ENCODE measurements at regions not wholly inside any gene's neighbourhood (a gene's known extent, or its start where the extent isn't known, plus 50 kb on each side); places are given as distances from the start of the nearest gene placed in this dataset.

DNA sequence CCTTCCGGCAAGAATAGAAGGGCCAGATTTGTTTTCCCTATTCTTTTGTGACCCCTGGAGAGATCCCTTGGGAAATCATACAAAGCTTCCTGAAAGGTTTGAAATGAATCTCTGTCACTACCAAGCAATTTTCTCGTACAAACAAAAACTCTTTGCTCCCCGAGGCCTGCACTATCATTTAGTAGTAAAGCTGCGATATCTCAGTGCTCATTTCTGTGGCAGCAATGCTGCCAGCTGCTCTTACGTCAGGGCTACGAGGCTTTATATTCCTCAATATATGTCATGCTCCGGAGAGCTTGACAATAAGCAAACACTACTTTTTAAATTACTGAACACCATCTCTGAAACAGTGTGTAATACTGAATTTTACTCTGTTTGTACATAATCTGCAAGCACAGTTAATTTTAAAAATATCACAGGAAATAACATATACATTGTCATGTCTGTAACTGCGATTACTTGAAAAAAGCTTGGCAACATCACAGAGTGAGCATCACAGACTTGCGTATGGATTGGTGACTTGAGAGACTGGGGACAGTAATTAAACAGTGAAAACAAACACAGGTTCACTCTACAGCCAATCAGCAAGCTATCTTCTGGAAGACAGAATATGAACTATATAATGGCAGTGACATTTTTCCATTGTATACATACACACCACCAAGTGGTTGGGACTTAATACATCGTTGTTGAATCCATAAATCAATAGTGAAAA is 403.3 kb upstream of the NETO1 start:
- Histone ChIP-seq H3K27me3 (ENCODE audit: control insufficient read depth in 1 of 2, insufficient read depth in 2 of 2, low read length in 1 of 2) (no peaks in the 10 kb centered on the region), H3K4me3 (ENCODE audit: low read length in 2 of 2) (no peak overlapping the region), H3K9me3 (ENCODE audit: control insufficient read depth, low read length) (no peaks in the 10 kb centered on the region), H3K27ac (ENCODE audit: low read depth in 1 of 2, low read length in 2 of 2) (no peak overlapping the region), H3K4me1 (ENCODE audit: control insufficient read depth in 1 of 2, insufficient read depth in 2 of 2, low read length in 2 of 2) (no peaks in the 10 kb centered on the region), H3K36me3 (ENCODE audit: control insufficient read depth in 1 of 2, insufficient read depth in 2 of 2, low read length in 1 of 2) (no peaks in the 10 kb centered on the region)
- WGBS, 2 donors = 32 to 41% methylated on average over 10 of the region's 10 CpGs
- intact Hi-C loops (cut with DNase I) = no loop called here
- DNase-seq (no peak), ATAC-seq (ENCODE audit: low FRiP score) (no peak)

- ATAC-seq (ENCODE audit: low FRiP score) = no peak
These were observed 396.8 kb upstream of the NETO1 start for GRCh38 chr18:73264562-73264921.

DNA sequence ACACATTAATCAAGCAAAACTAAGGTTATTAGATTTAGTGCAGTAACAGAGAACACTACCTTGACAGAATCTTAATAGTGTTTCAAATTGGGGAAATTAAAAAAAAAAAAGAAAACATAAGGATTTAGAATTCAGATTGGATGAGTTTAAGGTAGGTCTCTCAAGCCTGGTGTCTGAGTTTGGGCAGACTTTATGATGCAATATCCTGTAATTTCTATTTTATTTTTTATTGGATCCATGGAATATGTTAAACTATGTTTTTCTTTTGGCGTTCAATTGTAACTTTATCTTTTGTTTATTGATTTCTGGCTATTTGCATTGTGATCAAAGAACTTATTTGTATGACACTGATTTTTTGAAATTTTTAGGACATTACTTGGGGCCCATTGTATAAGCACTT is 394.1 kb upstream of the NETO1 start:
- intact Hi-C loops (cut with DNase I) = no loop called here
- ATAC-seq (ENCODE audit: low FRiP score) = no peak
- Histone ChIP-seq H3K27ac (ENCODE audit: low read depth in 1 of 2, low read length in 2 of 2) (no peak overlapping the region), H3K4me1 (ENCODE audit: control insufficient read depth in 1 of 2, insufficient read depth in 2 of 2, low read length in 2 of 2) (no peaks in the 10 kb centered on the region), H3K36me3 (ENCODE audit: control insufficient read depth in 1 of 2, insufficient read depth in 2 of 2, low read length in 1 of 2) (no peaks in the 10 kb centered on the region), H3K27me3 (ENCODE audit: control insufficient read depth in 1 of 2, insufficient read depth in 2 of 2, low read length in 1 of 2) (no peaks in the 10 kb centered on the region), H3K4me3 (ENCODE audit: low read length in 2 of 2) (no peak overlapping the region), H3K9me3 (ENCODE audit: control insufficient read depth, low read length) (no peaks in the 10 kb centered on the region)
- WGBS, 2 donors = 83 to 84% methylated on average over 1 of the region's 1 CpG
- DNase-seq = no peak

More at GRCh38 chr18:73264562-73264921, 396.8 kb upstream of the NETO1 start:
- WGBS, 2 donors = 63 to 64% methylated on average over 5 of the region's 5 CpGs
- Histone ChIP-seq H3K9me3 (ENCODE audit: control insufficient read depth, low read length) (no peaks in the 10 kb centered on the region), H3K4me1 (ENCODE audit: control insufficient read depth in 1 of 2, insufficient read depth in 2 of 2, low read length in 2 of 2) (no peaks in the 10 kb centered on the region), H3K36me3 (ENCODE audit: control insufficient read depth in 1 of 2, insufficient read depth in 2 of 2, low read length in 1 of 2) (no peaks in the 10 kb centered on the region), H3K4me3 (ENCODE audit: low read length in 2 of 2) (no peak overlapping the region), H3K27ac (ENCODE audit: low read depth in 1 of 2, low read length in 2 of 2) (no peak overlapping the region), H3K27me3 (ENCODE audit: control insufficient read depth in 1 of 2, insufficient read depth in 2 of 2, low read length in 1 of 2) (no peaks in the 10 kb centered on the region)
- intact Hi-C loops (cut with DNase I) = no loop called here
- no peak for DNase-seq

DNA sequence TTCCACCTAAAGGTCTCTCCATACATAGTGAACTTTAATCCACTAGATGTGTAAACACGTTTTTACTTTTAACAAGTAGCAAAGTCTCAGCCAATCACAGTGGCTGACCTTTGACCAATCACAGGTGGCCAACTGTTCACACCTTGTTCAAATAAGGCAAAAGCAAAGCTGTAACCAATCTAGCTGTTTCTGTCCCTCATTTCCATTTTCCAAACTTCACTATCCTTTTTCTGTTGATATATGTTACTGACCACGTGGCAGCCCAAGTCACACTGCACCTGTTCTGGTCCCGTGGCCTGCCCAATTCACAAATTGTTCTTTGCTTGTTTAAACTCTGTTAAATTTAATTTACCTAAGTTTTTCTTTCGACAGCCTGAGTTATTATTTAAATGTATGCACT is 393.5 kb upstream of the NETO1 start:
- no peaks in the 10 kb centered on the region for H3K27me3 ChIP-seq (ENCODE audit: control insufficient read depth in 1 of 2, insufficient read depth in 2 of 2, low read length in 1 of 2)
- no peaks in the 10 kb centered on the region for H3K9me3 ChIP-seq (ENCODE audit: control insufficient read depth, low read length)
- no peak overlapping the region for H3K4me3 ChIP-seq (ENCODE audit: low read length in 2 of 2)
- no peak overlapping the region for H3K27ac ChIP-seq (ENCODE audit: low read depth in 1 of 2, low read length in 2 of 2)
- intact Hi-C loops (cut with DNase I) = no loop called here
- no peaks in the 10 kb centered on the region for H3K36me3 ChIP-seq (ENCODE audit: control insufficient read depth in 1 of 2, insufficient read depth in 2 of 2, low read length in 1 of 2)
- ATAC-seq (ENCODE audit: low FRiP score) (no peak), DNase-seq (no peak)
- 78 to 81% methylated on average over 4 of the region's 4 CpGs for WGBS, 2 donors
- H3K4me1 ChIP-seq (ENCODE audit: control insufficient read depth in 1 of 2, insufficient read depth in 2 of 2, low read length in 2 of 2) = no peaks in the 10 kb centered on the region

- no peak for ATAC-seq (ENCODE audit: low FRiP score)
- 62 to 68% methylated on average over 12 of the region's 12 CpGs for WGBS, 2 donors
- Histone ChIP-seq H3K9me3 (ENCODE audit: control insufficient read depth, low read length) (peaks cover 1% of the 10 kb centered on the region), H3K27me3 (ENCODE audit: control insufficient read depth in 1 of 2, insufficient read depth in 2 of 2, low read length in 1 of 2) (no peaks in the 10 kb centered on the region), H3K4me3 (ENCODE audit: low read length in 2 of 2) (no peak overlapping the region), H3K36me3 (ENCODE audit: control insufficient read depth in 1 of 2, insufficient read depth in 2 of 2, low read length in 1 of 2) (no peaks in the 10 kb centered on the region), H3K4me1 (ENCODE audit: control insufficient read depth in 1 of 2, insufficient read depth in 2 of 2, low read length in 2 of 2) (no peaks in the 10 kb centered on the region), H3K27ac (ENCODE audit: low read depth in 1 of 2, low read length in 2 of 2) (no peak overlapping the region)
- DNase-seq = no peak
- intact Hi-C loops (cut with DNase I) = no loop called here
These were observed 390.7 kb upstream of the NETO1 start for GRCh38 chr18:73258375-73259087.

- intact Hi-C loops (cut with DNase I) = no loop called here
- ATAC-seq (ENCODE audit: low FRiP score) = no peak
- no peak for DNase-seq
- no peak overlapping the region for H3K4me3 ChIP-seq (ENCODE audit: low read length in 2 of 2)
- no peaks in the 10 kb centered on the region for H3K4me1 ChIP-seq (ENCODE audit: control insufficient read depth in 1 of 2, insufficient read depth in 2 of 2, low read length in 2 of 2)
- 74 to 75% methylated on average over 5 of the region's 5 CpGs for WGBS, 2 donors
- H3K27ac ChIP-seq (ENCODE audit: low read depth in 1 of 2, low read length in 2 of 2) = no peak overlapping the region
- no peaks in the 10 kb centered on the region for H3K36me3 ChIP-seq (ENCODE audit: control insufficient read depth in 1 of 2, insufficient read depth in 2 of 2, low read length in 1 of 2)
- peaks cover 1% of the 10 kb centered on the region for H3K9me3 ChIP-seq (ENCODE audit: control insufficient read depth, low read length)
- no peaks in the 10 kb centered on the region for H3K27me3 ChIP-seq (ENCODE audit: control insufficient read depth in 1 of 2, insufficient read depth in 2 of 2, low read length in 1 of 2)
These were observed 386.8 kb upstream of the NETO1 start for GRCh38 chr18:73254564-73254963.

DNA sequence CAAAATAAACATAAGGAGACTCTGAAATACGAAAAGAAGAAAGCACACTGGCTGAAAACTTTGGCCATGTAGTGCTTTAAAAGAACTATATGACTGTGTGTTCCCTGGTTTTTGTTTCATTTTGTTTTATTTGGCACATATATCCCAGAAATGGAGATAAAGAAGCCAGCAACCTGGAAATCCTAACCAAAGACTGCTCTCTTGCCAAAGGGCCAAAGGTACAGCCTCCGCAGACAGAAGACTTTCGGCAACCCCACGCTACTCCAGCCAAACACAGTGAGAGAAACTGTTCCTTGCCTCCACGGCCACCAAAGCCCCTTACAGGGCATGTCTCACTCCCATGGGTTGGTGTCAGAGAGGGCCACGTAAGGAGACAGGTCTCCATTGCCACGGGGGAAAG is 381.2 kb upstream of the NETO1 start:
- ATAC-seq (ENCODE audit: low FRiP score) = no peak
- no peak for DNase-seq
- no peak overlapping the region for H3K27ac ChIP-seq (ENCODE audit: low read depth in 1 of 2, low read length in 2 of 2)
- no peak overlapping the region for H3K4me3 ChIP-seq (ENCODE audit: low read length in 2 of 2)
- no peaks in the 10 kb centered on the region for H3K36me3 ChIP-seq (ENCODE audit: control insufficient read depth in 1 of 2, insufficient read depth in 2 of 2, low read length in 1 of 2)
- intact Hi-C loops (cut with DNase I) = no loop called here
- H3K27me3 ChIP-seq (ENCODE audit: control insufficient read depth in 1 of 2, insufficient read depth in 2 of 2, low read length in 1 of 2) = no peaks in the 10 kb centered on the region
- H3K9me3 ChIP-seq (ENCODE audit: control insufficient read depth, low read length) = no peaks in the 10 kb centered on the region
- 72 to 79% methylated on average over 7 of the region's 7 CpGs for WGBS, 2 donors
- no peaks in the 10 kb centered on the region for H3K4me1 ChIP-seq (ENCODE audit: control insufficient read depth in 1 of 2, insufficient read depth in 2 of 2, low read length in 2 of 2)

DNA sequence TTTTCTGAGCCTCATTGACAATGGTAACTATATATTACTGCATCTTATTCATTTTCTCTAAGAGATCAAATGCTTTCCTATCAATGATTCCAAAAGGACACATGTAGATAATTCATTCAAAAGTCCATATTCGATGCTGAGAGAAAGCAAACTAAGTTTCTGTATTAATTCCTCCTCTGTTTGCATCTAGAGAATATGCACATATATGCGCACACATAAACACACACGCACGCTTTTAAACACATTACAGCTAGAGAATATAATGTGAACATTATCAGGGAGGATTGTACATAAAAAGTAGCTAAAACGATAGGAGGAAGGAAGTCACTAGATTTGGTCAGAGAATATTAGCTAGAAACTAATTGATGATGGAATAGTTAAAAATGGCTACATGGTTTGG is 379.0 kb upstream of the NETO1 start:
- H3K27me3 ChIP-seq (ENCODE audit: control insufficient read depth in 1 of 2, insufficient read depth in 2 of 2, low read length in 1 of 2) = no peaks in the 10 kb centered on the region
- peaks cover 2% of the 10 kb centered on the region for H3K9me3 ChIP-seq (ENCODE audit: control insufficient read depth, low read length)
- intact Hi-C loops (cut with DNase I) = no loop called here
- DNase-seq (no peak), ATAC-seq (ENCODE audit: low FRiP score) (no peak)
- no peak overlapping the region for H3K4me3 ChIP-seq (ENCODE audit: low read length in 2 of 2)
- 86 to 92% methylated on average over 5 of the region's 5 CpGs for WGBS, 2 donors
- H3K27ac ChIP-seq (ENCODE audit: low read depth in 1 of 2, low read length in 2 of 2) = no peak overlapping the region
- no peaks in the 10 kb centered on the region for H3K4me1 ChIP-seq (ENCODE audit: control insufficient read depth in 1 of 2, insufficient read depth in 2 of 2, low read length in 2 of 2)
- H3K36me3 ChIP-seq (ENCODE audit: control insufficient read depth in 1 of 2, insufficient read depth in 2 of 2, low read length in 1 of 2) = no peaks in the 10 kb centered on the region

- ATAC-seq (ENCODE audit: low FRiP score) = no peak
- 71 to 74% methylated on average over 4 of the region's 4 CpGs for WGBS, 2 donors
- H3K4me3 ChIP-seq (ENCODE audit: low read length in 2 of 2) = no peak overlapping the region
- H3K4me1 ChIP-seq (ENCODE audit: control insufficient read depth in 1 of 2, insufficient read depth in 2 of 2, low read length in 2 of 2) = no peaks in the 10 kb centered on the region
- intact Hi-C loops (cut with DNase I) = no loop called here
- peaks cover 2% of the 10 kb centered on the region for H3K9me3 ChIP-seq (ENCODE audit: control insufficient read depth, low read length)
- DNase-seq = no peak
- no peaks in the 10 kb centered on the region for H3K36me3 ChIP-seq (ENCODE audit: control insufficient read depth in 1 of 2, insufficient read depth in 2 of 2, low read length in 1 of 2)
- H3K27ac ChIP-seq (ENCODE audit: low read depth in 1 of 2, low read length in 2 of 2) = no peak overlapping the region
- no peaks in the 10 kb centered on the region for H3K27me3 ChIP-seq (ENCODE audit: control insufficient read depth in 1 of 2, insufficient read depth in 2 of 2, low read length in 1 of 2)
These were observed 377.6 kb upstream of the NETO1 start for GRCh38 chr18:73245345-73245744.

Measured in aorta (tissue), 5 donors.